ENCODE measurements at regions not wholly inside any gene's neighbourhood (a gene's known extent, or its start where the extent isn't known, plus 50 kb on each side); places are given as distances from the start of the nearest gene placed in this dataset.

DNA sequence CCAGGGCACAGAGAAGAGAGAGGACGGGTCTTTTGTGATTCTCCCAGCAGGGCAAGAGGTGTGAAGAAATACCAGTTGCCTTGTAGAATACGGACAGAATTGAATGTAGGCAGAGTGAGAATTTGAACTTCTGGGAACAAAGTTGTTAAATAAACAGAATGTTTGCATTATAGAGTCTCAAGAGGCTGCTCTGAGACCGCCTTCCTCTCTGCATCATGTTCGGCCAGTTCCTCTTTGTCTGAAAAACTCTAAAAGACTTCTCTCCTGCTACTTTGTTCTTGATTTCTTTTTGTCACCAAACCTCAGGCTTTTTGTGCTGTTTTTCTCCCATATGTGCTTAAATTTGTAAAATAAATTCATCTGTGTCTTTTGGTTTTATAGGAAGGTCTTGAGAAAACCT lies 256.4 kb downstream of the DLEU7 start:
- no peaks in the 10 kb centered on the region for H3K27me3 ChIP-seq
- H3K9me3 ChIP-seq: no peaks in the 10 kb centered on the region
- no peaks in the 10 kb centered on the region for H3K36me3 ChIP-seq
- H3K27ac ChIP-seq (replicated peaks in 1 of 4): no peak overlapping the region
- intact Hi-C loops (cut with DNase I): no loop called here
- 84% methylated on average over 4 of the region's 4 CpGs for whole genome bisulfite sequencing
- TF ChIP-seq POLR2A (IDR thresholded peaks at IDR 0.05; ENCODE audit: low read depth): no peak
- TF ChIP-seq, protein P1, sequence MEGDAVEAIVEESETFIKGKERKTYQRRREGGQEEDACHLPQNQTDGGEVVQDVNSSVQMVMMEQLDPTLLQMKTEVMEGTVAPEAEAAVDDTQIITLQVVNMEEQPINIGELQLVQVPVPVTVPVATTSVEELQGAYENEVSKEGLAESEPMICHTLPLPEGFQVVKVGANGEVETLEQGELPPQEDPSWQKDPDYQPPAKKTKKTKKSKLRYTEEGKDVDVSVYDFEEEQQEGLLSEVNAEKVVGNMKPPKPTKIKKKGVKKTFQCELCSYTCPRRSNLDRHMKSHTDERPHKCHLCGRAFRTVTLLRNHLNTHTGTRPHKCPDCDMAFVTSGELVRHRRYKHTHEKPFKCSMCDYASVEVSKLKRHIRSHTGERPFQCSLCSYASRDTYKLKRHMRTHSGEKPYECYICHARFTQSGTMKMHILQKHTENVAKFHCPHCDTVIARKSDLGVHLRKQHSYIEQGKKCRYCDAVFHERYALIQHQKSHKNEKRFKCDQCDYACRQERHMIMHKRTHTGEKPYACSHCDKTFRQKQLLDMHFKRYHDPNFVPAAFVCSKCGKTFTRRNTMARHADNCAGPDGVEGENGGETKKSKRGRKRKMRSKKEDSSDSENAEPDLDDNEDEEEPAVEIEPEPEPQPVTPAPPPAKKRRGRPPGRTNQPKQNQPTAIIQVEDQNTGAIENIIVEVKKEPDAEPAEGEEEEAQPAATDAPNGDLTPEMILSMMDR (IDR thresholded peaks at IDR 0.05): no peak
- TF ChIP-seq POLR2AphosphoS5 (IDR thresholded peaks at IDR 0.05): no peak
- TF ChIP-seq EP300 (IDR thresholded peaks at IDR 0.05): no peak
- no peak for DNase-seq (ENCODE audit: extremely low spot score)
- no peak overlapping the region for H3K4me3 ChIP-seq
- peaks cover 0 to 7% (median 2%) of the 10 kb centered on the region in 4 donors for H3K4me1 ChIP-seq

DNA sequence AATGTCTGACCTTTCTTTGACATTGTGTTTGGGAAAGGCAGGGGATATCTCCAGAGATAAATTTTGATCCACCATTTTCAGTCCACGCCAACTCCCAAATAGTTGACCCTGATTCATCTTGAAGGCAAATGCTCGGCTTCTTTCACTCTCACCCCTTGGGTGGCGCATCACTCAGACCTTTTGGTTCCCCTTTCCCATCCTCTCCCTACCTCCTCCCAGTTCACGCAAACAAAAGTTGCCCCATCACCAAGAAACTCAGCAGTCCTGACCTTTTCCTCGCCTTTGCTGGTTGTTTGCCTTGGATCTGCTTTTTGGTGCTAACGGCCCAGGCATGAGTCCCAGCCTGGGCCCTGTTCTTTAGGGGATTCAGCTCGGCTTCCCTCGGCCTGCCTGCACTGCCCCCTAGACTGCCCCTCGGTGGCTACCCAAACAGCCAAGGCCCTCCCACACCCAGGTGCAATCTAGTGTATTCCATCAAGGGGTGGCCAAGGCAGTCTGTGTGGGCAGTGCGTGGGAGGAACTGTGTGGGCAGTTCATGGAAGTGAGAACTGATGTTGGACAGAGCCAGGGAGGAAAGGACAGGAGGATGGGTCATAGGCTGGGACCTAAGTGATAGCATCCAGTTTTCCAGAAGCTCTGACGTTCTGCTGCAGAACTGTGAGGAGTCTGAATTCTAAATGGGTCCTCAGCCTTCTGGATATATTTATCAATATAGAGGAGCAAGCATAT lies 255.7 kb downstream of the DLEU7 start:
- Histone ChIP-seq H3K27ac (replicated peaks in 1 of 4) (no peak overlapping the region), H3K27me3 (no peaks in the 10 kb centered on the region), H3K4me3 (no peak overlapping the region), H3K4me1 (peaks cover 0 to 7% (median 2%) of the 10 kb centered on the region in 4 donors), H3K9me3 (no peaks in the 10 kb centered on the region), H3K36me3 (no peaks in the 10 kb centered on the region)
- intact Hi-C loops (cut with DNase I): no loop called here
- no peak for DNase-seq (ENCODE audit: extremely low spot score)
- 85% methylated on average over 9 of the region's 11 CpGs for WGBS
- TF ChIP-seq, protein P1 (IDR thresholded peaks at IDR 0.05): no peak
- no peak for TF ChIP-seq POLR2AphosphoS5 (IDR thresholded peaks at IDR 0.05)
- TF ChIP-seq POLR2A (IDR thresholded peaks at IDR 0.05; ENCODE audit: low read depth): no peak
- TF ChIP-seq EP300 (IDR thresholded peaks at IDR 0.05): no peak

DNA sequence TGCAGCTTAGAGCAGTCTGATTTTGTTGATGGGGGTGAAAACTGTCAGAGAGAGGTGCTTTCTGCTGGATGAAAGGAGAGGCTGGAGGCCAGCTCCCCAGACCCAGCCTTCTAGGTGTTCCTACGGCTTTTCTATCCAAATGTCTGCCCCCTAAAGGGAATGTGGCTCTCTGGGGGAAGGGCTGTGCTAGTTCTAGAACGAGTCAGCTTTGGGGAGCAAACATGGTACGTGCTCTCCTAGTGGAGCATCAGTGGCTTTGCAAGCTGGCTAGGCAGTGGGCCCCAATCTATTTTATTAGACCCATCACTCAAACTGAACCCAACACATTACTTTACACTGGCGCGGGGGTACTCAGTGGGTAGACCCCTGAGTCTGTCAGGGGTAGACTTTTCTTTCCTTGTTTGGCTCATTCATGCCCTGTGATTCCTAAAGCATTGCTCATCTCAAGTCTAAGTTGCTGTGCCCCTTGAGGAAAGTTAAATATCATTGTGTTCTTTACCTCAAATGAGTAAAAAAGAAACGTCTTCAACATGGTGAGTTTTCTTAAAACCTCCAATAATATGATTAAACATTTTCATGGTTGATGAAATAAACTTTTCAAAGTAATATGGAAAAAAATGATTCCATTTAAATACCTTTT lies 254.9 kb downstream of the DLEU7 start:
- peaks cover 0 to 7% (median 2%) of the 10 kb centered on the region in 4 donors for H3K4me1 ChIP-seq
- no peaks in the 10 kb centered on the region for H3K27me3 ChIP-seq
- intact Hi-C loops (cut with DNase I): no loop called here
- no peak for DNase-seq (ENCODE audit: extremely low spot score)
- H3K4me3 ChIP-seq: no peak overlapping the region
- H3K9me3 ChIP-seq: no peaks in the 10 kb centered on the region
- WGBS: 82% methylated on average over 6 of the region's 6 CpGs
- H3K36me3 ChIP-seq: no peaks in the 10 kb centered on the region
- no peak overlapping the region for H3K27ac ChIP-seq (replicated peaks in 1 of 4)
- TF ChIP-seq POLR2AphosphoS5 (IDR thresholded peaks at IDR 0.05) (no peak), EP300 (IDR thresholded peaks at IDR 0.05) (no peak), POLR2A (IDR thresholded peaks at IDR 0.05; ENCODE audit: low read depth) (no peak)
- TF ChIP-seq, protein P1 (IDR thresholded peaks at IDR 0.05): no peak

DNA sequence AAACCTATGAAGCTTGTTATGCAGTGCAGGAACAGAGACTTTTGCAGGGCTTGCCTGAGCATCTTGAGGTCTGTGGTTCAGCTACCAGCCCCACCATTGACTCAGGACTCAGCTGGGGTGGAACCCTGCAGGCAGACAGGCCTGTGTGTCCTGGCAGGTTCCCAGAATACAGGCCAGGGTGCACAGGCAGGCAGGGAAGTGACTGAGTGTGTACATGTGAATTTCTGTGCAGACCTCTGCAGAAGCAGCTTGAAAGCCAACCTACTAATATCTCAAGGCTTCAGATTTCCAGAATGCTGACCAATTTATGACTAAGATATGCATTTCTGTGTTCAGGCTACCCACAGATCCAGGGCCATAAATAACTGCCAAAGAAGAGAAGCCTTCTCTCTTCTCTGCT lies 254.4 kb downstream of the DLEU7 start:
- no peaks in the 10 kb centered on the region for H3K27me3 ChIP-seq
- intact Hi-C loops (cut with DNase I): no loop called here
- no peak for TF ChIP-seq EP300 (IDR thresholded peaks at IDR 0.05)
- TF ChIP-seq, protein P1 (IDR thresholded peaks at IDR 0.05): no peak
- no peak overlapping the region for H3K27ac ChIP-seq (replicated peaks in 1 of 4)
- H3K4me3 ChIP-seq: no peak overlapping the region
- no peak for DNase-seq (ENCODE audit: extremely low spot score)
- H3K9me3 ChIP-seq: no peaks in the 10 kb centered on the region
- H3K4me1 ChIP-seq: peaks cover under 1 to 7% (median 4%) of the 10 kb centered on the region in 4 donors
- no peaks in the 10 kb centered on the region for H3K36me3 ChIP-seq

Measured in esophagus muscularis mucosa (tissue), 4 donors.